ENCODE measurements at regions not wholly inside any gene's neighbourhood (a gene's known extent, or its start where the extent isn't known, plus 50 kb on each side); places are given as distances from the start of the nearest gene placed in this dataset.
"Not testable (repeated sequence)": the region's sequence is repeated elsewhere in the genome, so short reads cannot be mapped to it uniquely, and the experiment has no call there.

DNA sequence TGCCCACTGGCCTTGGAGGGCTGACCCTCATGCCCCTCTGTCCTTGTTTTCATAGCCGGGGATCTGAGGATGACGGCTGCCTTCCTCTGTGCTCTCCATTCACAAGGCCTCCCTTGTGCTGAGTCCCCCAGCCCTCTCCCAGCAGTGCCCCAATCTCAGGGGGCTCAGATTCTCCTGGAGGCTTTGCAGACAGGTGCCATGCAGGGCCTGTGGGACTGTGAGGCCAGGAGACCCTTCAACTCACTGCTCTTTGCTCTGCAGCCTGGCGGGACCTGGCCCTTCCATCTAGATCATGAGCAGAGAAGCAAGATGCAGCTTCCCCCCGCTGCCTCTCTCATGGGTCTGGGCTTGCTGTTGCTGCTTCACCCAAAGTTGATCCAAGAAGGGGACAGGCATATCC, 356.0 kb downstream of the BCL11B start:
- no peaks in the 10 kb centered on the region for H3K36me3 ChIP-seq
- no peak overlapping the region for H3K9ac ChIP-seq (ENCODE audit: low read depth in 2 of 2, low read length in 2 of 2)
- no peak overlapping the region for H3K4me3 ChIP-seq
- no peak for DNase-seq
- H3K27ac ChIP-seq: no peak overlapping the region
- H3K4me1 ChIP-seq: no peaks in the 10 kb centered on the region
- H3K9me3 ChIP-seq: no peaks in the 10 kb centered on the region
- TF ChIP-seq, protein P1, sequence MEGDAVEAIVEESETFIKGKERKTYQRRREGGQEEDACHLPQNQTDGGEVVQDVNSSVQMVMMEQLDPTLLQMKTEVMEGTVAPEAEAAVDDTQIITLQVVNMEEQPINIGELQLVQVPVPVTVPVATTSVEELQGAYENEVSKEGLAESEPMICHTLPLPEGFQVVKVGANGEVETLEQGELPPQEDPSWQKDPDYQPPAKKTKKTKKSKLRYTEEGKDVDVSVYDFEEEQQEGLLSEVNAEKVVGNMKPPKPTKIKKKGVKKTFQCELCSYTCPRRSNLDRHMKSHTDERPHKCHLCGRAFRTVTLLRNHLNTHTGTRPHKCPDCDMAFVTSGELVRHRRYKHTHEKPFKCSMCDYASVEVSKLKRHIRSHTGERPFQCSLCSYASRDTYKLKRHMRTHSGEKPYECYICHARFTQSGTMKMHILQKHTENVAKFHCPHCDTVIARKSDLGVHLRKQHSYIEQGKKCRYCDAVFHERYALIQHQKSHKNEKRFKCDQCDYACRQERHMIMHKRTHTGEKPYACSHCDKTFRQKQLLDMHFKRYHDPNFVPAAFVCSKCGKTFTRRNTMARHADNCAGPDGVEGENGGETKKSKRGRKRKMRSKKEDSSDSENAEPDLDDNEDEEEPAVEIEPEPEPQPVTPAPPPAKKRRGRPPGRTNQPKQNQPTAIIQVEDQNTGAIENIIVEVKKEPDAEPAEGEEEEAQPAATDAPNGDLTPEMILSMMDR (IDR thresholded peaks at IDR 0.05): no peak
- no peaks in the 10 kb centered on the region for H3K27me3 ChIP-seq
- intact Hi-C loops (cut with DNase I): no loop called here

GRCh38 chr14:98916476-98916875, 355.5 kb downstream of the BCL11B start:
- DNase-seq: no peak
- no peaks in the 10 kb centered on the region for H3K36me3 ChIP-seq
- H3K27ac ChIP-seq: no peak overlapping the region
- TF ChIP-seq, protein P1 (IDR thresholded peaks at IDR 0.05): no peak
- no peaks in the 10 kb centered on the region for H3K4me1 ChIP-seq
- H3K9ac ChIP-seq (ENCODE audit: low read depth in 2 of 2, low read length in 2 of 2): no peak overlapping the region
- H3K9me3 ChIP-seq: no peaks in the 10 kb centered on the region
- H3K27me3 ChIP-seq: no peaks in the 10 kb centered on the region
- intact Hi-C loops (cut with DNase I): no loop called here
- H3K4me3 ChIP-seq: no peak overlapping the region

DNA sequence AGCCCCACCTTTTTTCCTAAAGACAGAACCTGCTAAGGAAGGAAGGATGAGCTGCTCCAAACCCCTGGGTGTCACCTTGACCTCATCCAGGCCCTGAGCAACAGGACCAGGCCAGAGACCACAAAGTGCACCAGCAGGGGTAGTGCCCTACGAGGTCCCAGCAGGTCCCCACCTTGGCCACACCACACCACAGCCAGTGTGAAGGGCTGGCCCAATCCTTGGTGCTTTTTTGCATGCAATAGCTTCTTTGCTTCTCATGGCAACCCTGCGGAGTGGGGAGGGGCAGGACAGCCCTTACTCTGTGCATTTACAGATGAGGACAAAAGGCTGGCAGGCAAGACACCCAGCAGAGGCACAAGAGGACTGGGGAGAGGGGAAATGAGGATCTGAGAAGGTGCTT, 352.6 kb downstream of the BCL11B start:
- Histone ChIP-seq H3K4me1 (no peaks in the 10 kb centered on the region), H3K36me3 (no peaks in the 10 kb centered on the region), H3K27me3 (no peaks in the 10 kb centered on the region), H3K27ac (no peak overlapping the region), H3K9me3 (no peaks in the 10 kb centered on the region), H3K4me3 (no peak overlapping the region), H3K9ac (ENCODE audit: low read depth in 2 of 2, low read length in 2 of 2) (no peak overlapping the region)
- DNase-seq: no peak
- TF ChIP-seq, protein P1 (IDR thresholded peaks at IDR 0.05): no peak
- intact Hi-C loops (cut with DNase I): no loop called here

DNA sequence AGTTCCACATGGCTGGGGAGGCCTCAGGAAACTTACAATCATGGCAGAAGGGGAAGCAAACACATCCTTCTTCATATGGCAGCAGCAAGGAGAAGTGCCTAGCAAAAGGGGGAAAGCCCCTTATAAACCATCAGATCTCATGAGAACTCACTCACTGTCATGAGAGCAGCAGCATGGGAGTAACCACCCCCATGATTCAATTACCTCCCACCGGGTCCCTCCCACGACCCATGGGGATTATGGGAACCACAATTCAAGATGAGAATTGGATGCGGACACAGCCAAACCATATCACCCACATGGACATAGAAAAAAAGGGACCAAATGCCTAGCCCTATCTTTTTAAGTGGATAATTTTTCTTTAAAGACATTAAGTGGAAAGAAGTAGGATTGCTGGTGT, 350.7 kb downstream of the BCL11B start:
- H3K27ac ChIP-seq; H3K36me3 ChIP-seq; intact Hi-C loops (cut with DNase I); H3K9me3 ChIP-seq; DNase-seq; H3K27me3 ChIP-seq; H3K9ac ChIP-seq (ENCODE audit: low read depth in 2 of 2, low read length in 2 of 2); H3K4me3 ChIP-seq; H3K4me1 ChIP-seq: not testable (repeated sequence)

- Histone ChIP-seq H3K9ac (ENCODE audit: low read depth in 2 of 2, low read length in 2 of 2) (no peak overlapping the region), H3K36me3 (no peaks in the 10 kb centered on the region), H3K9me3 (no peaks in the 10 kb centered on the region), H3K4me1 (no peaks in the 10 kb centered on the region), H3K4me3 (no peak overlapping the region), H3K27me3 (no peaks in the 10 kb centered on the region), H3K27ac (no peak overlapping the region)
- DNase-seq: no peak
- intact Hi-C loops (cut with DNase I): no loop called here
- TF ChIP-seq, protein P1 (IDR thresholded peaks at IDR 0.05): no peak
Measured at GRCh38 chr14:98923596-98923995, 348.4 kb downstream of the BCL11B start.

DNA sequence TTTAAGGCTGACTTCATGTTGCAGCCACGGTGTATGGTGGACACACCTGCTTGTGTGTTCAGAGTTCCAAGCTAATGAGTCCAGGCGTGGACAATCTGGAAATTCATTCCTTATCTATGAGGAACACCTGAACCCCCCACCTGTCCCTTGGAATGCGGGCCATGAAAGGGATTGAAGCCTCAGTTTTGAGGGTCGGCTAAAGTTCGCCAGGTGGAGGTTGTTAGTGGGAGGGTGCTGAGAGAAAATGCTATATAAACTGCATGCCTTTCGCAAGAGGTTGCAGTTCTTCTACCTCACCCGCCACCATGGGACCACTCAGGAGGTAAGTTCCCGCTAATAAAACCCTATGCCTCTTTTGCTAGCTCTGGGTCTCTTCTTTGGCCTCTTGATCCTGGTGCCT, 348.0 kb downstream of the BCL11B start:
- Histone ChIP-seq H3K9me3 (no peaks in the 10 kb centered on the region), H3K27me3 (no peaks in the 10 kb centered on the region), H3K4me1 (no peaks in the 10 kb centered on the region), H3K27ac (no peak overlapping the region), H3K4me3 (no peak overlapping the region), H3K9ac (ENCODE audit: low read depth in 2 of 2, low read length in 2 of 2) (no peak overlapping the region), H3K36me3 (no peaks in the 10 kb centered on the region)
- no peak for DNase-seq
- TF ChIP-seq, protein P1 (IDR thresholded peaks at IDR 0.05): no peak
- intact Hi-C loops (cut with DNase I): no loop called here

Data from colonic mucosa (tissue), 4 donors.